ENCODE measurements at regions not wholly inside any gene's neighbourhood (a gene's known extent, or its start where the extent isn't known, plus 50 kb on each side); places are given as distances from the start of the nearest gene placed in this dataset.

GRCh38 chr13:107770541-107770940, 444.8 kb downstream of the LIG4 start:
- no peak for TF ChIP-seq CTCF (IDR thresholded peaks at IDR 0.05)
- TF ChIP-seq POLR2A (IDR thresholded peaks at IDR 0.05) = no peak
